Psoas muscle (tissue), 7 donors: ENCODE measurements at regions not wholly inside any gene's neighbourhood (a gene's known extent, or its start where the extent isn't known, plus 50 kb on each side); places are given as distances from the start of the nearest gene placed in this dataset.
A peak's percentile ranks its signal among the peaks of the same experiment; 100 is the strongest.

Experiments
- ATAC-seq, 4 donors: fragments of 200-7000 bp; cut with Tn5 transposase; one replicate each; pipeline ENCODE4 v1.9.1; 2020; ENCODE audit warnings: moderate library complexity in 3 of 4, mild to moderate bottlenecking in 2 of 4
- DNase-seq, 2 donors: peaks; one replicate each; pipeline ENCODE4 v3.0.0-alpha.2; 2020
- H3K27ac ChIP-seq: fragments of 200-600 bp; one replicate; pipeline ENCODE4 v1.8.0; 2022
- H3K27me3 ChIP-seq, 3 donors: fragments of 200-600 bp in 1 of 3; one replicate each; pipeline versions ENCODE4 v1.6.1 to v1.8.0; 2013 to 2022; ENCODE audit warnings: low read length in 2 of 3, mild to moderate bottlenecking in 2 of 3, moderate library complexity in 1 of 3; ENCODE audit not compliant: insufficient read depth in 3 of 3
- H3K36me3 ChIP-seq, 2 donors: fragments of 200-600 bp in 1 of 2; one replicate each; pipeline versions ENCODE4 v1.6.1 to v1.8.0; 2013 to 2022; ENCODE audit warnings: low read depth in 1 of 2, mild to moderate bottlenecking in 1 of 2, moderate library complexity in 1 of 2; ENCODE audit not compliant: insufficient read depth in 1 of 2
- H3K4me1 ChIP-seq: fragments of 200-600 bp; one replicate; pipeline ENCODE4 v1.8.0; 2022
- H3K4me3 ChIP-seq: fragments of 200-600 bp; one replicate; pipeline ENCODE4 v1.8.0; 2022; ENCODE audit warnings: mild to moderate bottlenecking
- H3K9me3 ChIP-seq: fragments of 200-600 bp; one replicate; pipeline ENCODE4 v1.8.0; 2022
- CTCF ChIP-seq: fragments of 200-600 bp; IDR thresholded peaks from one replicate; pipeline ENCODE4 v1.8.0; 2022; ENCODE audit warnings: antibody characterized with exemption
- WGBS, 3 donors: extraction: QIAGEN DNeasy Blood & Tissue Kit; methylation state at CpG; one replicate each; pipeline versions ENCODE4 v1.1.6 to v1.1.7; 2013; 5-methylcytosine and 5-hydroxymethylcytosine counted together
- intact Hi-C, 2 donors: fragments of 100-400 bp; cut with DNase I; formaldehyde crosslinking; loops; one replicate each; pipeline versions ENCODE4 v1.11.0 to v1.14.2; 2022
- donor health status: healthy with polysubstance abuse.
- donor health status: DM: no; HTN: no; CAD: no; lungs with moderate emphysema.
- donor health status: Bipolar disorder and iron deficiency.
- donor health status: healthy.
- donor health status: DM: yes; HTN: yes; CAD: no.
- donor health status: DM: no; HTN: no; CAD: no.
- donor health status: DM: yes; HTN: yes; CAD: no.

DNA sequence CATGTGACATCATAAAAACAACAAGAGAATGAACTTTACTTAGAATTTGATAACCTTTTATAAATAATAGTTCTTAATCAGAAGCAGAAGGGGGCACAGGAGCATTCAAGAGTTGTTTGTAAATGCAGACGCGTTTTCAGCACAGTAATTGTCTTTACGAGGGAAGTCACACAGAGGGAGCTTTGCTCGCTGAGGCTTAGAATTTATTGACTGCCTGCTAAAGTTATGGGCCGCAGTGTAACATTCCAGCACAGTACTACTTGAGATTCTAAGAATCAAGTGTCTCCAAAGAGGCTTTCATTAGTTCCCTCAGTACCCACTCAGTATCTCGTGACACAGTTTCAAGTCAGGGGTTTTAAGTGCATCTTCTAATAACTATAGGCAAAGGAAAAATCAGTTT is 288.7 kb downstream of the NR2F2 start:
- no peak overlapping the region for H3K27ac ChIP-seq
- no peak for ATAC-seq
- 55 to 67% (median 56%) methylated on average over 6 of the region's 6 CpGs for WGBS, 3 donors
- DNase-seq, result no peak
- intact Hi-C loops, result no loop called here
- peaks cover 0 to 3% (median 0%) of the 10 kb centered on the region in 3 donors for H3K27me3 ChIP-seq
- peaks cover 10% of the 10 kb centered on the region for H3K9me3 ChIP-seq
- no peak overlapping the region for H3K4me3 ChIP-seq
- no peaks in the 10 kb centered on the region for H3K36me3 ChIP-seq
- TF ChIP-seq CTCF, result no peak
- H3K4me1 ChIP-seq, result no peaks in the 10 kb centered on the region

- ATAC-seq (no peak), DNase-seq (no peak)
- Histone ChIP-seq H3K27ac (no peak overlapping the region), H3K4me1 (no peaks in the 10 kb centered on the region), H3K9me3 (no peaks in the 10 kb centered on the region), H3K4me3 (no peak overlapping the region), H3K36me3 (no peaks in the 10 kb centered on the region), H3K27me3 (peaks cover 0 to 3% (median 0%) of the 10 kb centered on the region in 3 donors)
- intact Hi-C loops, result no loop called here
- 86 to 88% (median 87%) methylated on average over 6 of the region's 6 CpGs for WGBS, 3 donors
- no peak for TF ChIP-seq CTCF
Measured at GRCh38 chr15:96622714-96623113, 292.2 kb downstream of the NR2F2 start.

- H3K36me3 ChIP-seq, result no peaks in the 10 kb centered on the region
- no peak for TF ChIP-seq CTCF
- WGBS, 3 donors, result 35 to 50% (median 43%) methylated on average over 4 of the region's 4 CpGs
- no peak overlapping the region for H3K4me3 ChIP-seq
- ATAC-seq (no peak), DNase-seq (no peak)
- no peaks in the 10 kb centered on the region for H3K27me3 ChIP-seq
- H3K27ac ChIP-seq, result no peak overlapping the region
- H3K9me3 ChIP-seq, result no peaks in the 10 kb centered on the region
- no peaks in the 10 kb centered on the region for H3K4me1 ChIP-seq
- intact Hi-C loops, result no loop called here
Measured at GRCh38 chr15:96625256-96625655, 294.8 kb downstream of the NR2F2 start.

DNA sequence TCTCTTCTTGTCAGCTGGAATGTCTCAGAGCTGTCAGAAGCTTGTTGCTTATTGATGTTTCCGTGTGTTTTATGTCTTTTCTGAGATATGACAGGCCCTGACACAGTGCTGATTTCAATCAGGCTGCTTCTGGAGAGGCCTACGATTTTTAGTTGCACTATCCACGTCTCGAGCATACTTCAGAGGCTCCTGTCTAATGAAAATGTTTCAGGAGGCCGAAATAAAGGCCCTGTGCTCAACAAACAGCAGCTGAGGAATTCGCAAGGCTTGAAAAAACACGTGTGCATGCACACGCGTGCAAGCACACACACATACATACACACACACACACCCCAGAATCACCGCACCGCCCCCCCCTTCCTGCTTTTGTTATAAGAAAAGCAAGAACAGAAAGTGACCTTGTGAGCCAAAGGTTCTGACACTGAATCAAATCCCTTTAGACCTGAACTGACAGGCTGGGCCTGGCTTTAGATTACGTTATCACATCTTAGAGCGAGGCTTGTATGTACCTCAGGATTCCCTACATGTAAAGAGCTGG is 296.6 kb downstream of the NR2F2 start:
- Histone ChIP-seq H3K4me1 (no peaks in the 10 kb centered on the region), H3K4me3 (no peak overlapping the region), H3K27me3 (no peaks in the 10 kb centered on the region), H3K27ac (no peak overlapping the region), H3K36me3 (no peaks in the 10 kb centered on the region), H3K9me3 (no peaks in the 10 kb centered on the region)
- 52 to 60% (median 55%) methylated on average over 13 of the region's 13 CpGs for WGBS, 3 donors
- no peak for TF ChIP-seq CTCF
- intact Hi-C loops, result no loop called here
- DNase-seq (peak in 1 of 2 donors; percentile 12), ATAC-seq (no peak)

DNA sequence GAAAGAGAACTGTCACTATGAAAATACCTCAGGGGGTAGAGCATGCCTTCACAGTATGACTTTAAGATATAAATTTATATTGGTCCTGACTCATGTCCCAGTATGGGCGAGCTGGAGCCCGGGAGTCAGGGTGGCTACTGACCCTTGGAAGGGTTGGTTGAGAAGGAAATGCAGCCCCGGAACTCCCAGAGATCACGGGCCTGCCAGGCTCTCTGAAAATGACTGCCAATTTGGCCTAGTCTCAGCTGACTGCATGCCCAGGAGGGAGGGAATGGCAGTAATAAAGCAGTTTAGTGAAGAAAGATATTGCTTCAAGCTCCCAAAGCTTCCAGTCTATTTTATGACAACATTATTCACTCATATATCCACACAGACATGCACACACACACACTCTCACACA is 299.0 kb downstream of the NR2F2 start:
- H3K4me1 ChIP-seq, result no peaks in the 10 kb centered on the region
- H3K4me3 ChIP-seq, result no peak overlapping the region
- no peaks in the 10 kb centered on the region for H3K27me3 ChIP-seq
- peak; percentile 23 to 50 for DNase-seq
- H3K36me3 ChIP-seq, result no peaks in the 10 kb centered on the region
- ATAC-seq, result peak in 1 of 4 donors; percentile 40
- no peak for TF ChIP-seq CTCF
- H3K27ac ChIP-seq, result no peak overlapping the region
- H3K9me3 ChIP-seq, result no peaks in the 10 kb centered on the region
- intact Hi-C loops, result no loop called here
- WGBS, 3 donors, result 9 to 25% (median 10%) methylated on average over 4 of the region's 4 CpGs
